GM12873 (cell line): ENCODE measurements at regions not wholly inside any gene's neighbourhood (a gene's known extent, or its start where the extent isn't known, plus 50 kb on each side); places are given as distances from the start of the nearest gene placed in this dataset.

Source experiments
- TF ChIP-seq, protein P1 (sequence below): IDR thresholded peaks from 2 replicates; pipeline ENCODE4 v1.5.1; 2012; ENCODE audit warnings: low read depth, mild to moderate bottlenecking, moderate library complexity, low read length, control low read depth; ENCODE audit not compliant: insufficient read depth; ENCODE audit errors: missing control alignments

DNA sequence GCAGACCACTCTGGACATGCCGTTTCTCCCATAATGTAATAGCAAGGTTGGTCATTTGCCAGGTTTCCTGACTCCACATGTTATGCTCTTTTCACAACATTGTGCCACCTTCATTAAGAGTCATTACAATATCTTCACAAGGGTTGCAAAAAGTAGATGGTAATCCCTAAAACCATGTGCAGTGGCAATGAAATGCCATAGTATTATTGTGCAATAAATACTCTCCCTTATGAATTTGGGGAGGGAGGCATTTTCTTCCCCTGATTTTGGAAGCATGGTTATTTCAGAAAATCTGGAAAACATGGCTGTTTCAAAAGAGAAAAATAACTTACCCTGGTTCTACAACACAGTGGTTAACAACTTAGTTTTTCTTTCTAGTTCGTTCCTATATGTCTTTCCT is 75.1 kb downstream of the BLTP1 start:
- TF ChIP-seq, protein P1, sequence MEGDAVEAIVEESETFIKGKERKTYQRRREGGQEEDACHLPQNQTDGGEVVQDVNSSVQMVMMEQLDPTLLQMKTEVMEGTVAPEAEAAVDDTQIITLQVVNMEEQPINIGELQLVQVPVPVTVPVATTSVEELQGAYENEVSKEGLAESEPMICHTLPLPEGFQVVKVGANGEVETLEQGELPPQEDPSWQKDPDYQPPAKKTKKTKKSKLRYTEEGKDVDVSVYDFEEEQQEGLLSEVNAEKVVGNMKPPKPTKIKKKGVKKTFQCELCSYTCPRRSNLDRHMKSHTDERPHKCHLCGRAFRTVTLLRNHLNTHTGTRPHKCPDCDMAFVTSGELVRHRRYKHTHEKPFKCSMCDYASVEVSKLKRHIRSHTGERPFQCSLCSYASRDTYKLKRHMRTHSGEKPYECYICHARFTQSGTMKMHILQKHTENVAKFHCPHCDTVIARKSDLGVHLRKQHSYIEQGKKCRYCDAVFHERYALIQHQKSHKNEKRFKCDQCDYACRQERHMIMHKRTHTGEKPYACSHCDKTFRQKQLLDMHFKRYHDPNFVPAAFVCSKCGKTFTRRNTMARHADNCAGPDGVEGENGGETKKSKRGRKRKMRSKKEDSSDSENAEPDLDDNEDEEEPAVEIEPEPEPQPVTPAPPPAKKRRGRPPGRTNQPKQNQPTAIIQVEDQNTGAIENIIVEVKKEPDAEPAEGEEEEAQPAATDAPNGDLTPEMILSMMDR, result no peak

DNA sequence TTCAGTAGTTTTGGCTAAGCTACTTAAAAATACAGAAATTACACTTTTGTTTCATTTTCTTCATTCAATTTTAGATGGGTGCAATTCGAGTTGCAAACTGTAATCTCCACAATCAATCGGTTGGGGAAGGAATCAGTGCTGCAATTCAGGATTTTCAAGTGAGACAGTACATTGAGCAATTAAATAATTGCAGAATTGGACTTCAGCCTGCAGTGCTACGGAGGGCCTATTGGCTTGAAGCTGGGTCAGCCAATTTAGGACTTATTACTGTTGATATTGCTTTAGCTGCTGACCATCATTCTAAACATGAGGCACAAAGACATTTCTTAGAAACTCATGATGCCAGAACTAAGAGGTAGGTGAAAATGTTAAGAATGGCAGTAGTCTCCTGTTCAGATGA is 77.7 kb downstream of the BLTP1 start:
- TF ChIP-seq, protein P1, result no peak

DNA sequence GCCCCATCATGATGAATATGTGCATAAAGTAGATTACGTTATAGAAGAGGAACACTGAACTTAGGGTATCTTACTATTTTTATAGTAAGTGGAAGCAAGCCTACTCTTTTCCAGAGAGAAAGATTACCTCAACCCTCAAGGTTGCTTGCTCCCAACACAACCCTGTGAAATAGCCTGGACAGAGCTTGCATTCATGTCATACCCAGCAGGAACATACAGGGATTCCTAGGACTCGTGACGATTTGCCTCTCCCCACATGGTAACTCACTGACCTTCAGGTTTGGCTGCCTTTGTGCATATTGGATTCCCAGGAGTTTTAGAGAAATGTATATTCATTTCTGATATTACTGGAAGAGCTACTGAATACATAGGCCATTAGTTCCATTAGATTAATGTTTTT is 80.5 kb downstream of the BLTP1 start:
- TF ChIP-seq, protein P1, result no peak

DNA sequence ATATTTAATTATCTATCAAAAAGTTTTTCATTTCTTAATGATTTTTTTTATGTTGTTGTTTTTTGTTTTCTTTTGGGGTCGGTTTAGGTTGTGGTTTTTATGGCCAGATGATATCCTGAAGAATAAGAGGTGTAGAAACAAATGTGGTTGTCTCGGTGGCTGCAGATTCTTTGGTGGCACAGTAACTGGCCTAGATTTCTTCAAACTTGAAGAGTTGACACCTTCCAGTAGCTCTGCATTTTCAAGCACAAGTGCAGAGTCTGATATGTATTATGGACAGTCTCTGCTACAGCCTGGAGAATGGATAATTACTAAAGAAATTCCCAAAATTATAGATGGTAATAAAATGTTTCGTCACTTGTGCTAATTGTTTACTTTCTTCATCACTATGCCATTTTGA is 82.6 kb downstream of the BLTP1 start:
- TF ChIP-seq, protein P1, result no peak

DNA sequence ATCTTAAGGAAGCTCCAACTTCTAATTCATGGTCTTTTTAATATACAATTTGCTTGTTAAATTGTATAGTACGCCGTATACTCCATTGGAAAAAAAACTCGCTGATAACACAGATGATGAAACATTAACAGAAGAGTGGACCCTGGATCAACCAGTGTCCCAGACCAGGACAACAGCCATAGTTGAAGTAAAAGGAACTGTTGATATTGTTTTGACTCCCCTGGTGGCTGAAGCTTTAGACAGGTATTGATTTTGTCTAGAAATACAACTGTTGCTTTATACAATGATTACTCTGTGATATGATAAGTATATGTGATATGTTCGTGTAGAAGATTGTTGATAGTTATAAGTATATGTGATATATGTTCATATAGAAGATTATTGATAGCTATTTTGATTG is 91.7 kb downstream of the BLTP1 start:
- TF ChIP-seq, protein P1, result no peak

DNA sequence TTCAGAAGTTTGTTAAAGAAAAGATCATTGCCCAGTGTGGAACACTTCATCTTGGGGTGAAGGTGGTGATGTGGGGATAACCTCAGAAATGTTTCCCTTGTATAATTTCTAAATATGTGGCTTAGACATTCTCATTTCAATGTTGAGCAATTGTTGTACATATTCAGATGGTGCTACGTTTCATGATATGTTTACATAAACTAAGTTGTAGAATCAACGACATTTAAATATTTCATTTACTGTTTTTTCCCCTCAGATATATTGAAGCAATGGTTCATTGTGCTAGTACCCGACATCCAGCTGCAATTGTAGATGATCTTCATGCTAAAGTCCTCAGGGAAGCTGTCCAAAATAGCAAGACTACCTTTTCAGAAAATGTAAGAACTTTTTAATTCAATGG is 92.6 kb downstream of the BLTP1 start:
- TF ChIP-seq, protein P1, result no peak

DNA sequence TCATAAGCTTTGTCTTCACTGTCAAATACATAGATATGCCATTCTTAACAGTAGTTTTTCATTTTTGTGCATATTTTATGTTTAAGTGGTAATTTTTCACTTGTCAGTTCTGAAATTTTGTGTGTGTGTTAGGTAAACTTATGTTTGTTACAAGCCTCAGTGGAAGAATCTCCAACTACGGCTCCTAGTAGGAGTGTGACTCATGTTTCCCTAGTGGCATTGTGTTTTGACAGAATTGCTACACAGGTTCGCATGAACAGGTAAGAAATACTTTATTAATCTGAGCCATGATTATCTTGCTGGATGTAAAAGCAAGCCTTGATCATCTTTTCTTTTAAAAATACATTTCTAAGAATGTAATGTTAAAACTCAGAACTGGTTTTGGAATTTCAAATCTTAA is 94.4 kb downstream of the BLTP1 start:
- TF ChIP-seq, protein P1, result no peak
